AG04449 (cell line): ENCODE measurements at regions not wholly inside any gene's neighbourhood (a gene's known extent, or its start where the extent isn't known, plus 50 kb on each side); places are given as distances from the start of the nearest gene placed in this dataset.

Experiments used
- CTCF ChIA-PET: fragments of 350-600 bp; formaldehyde crosslinking; extraction: SDS; loops from one replicate; lab custom pipeline; 2021; ENCODE audit warnings: antibody characterized with exemption; lab: Yijun Ruan, JAX
- POLR2A ChIA-PET: fragments of 400-600, 350-600 bp; formaldehyde crosslinking; extraction: SDS; loops from one replicate; lab custom pipeline; 2020; ENCODE audit warnings: antibody characterized with exemption, inconsistent platforms; lab: Yijun Ruan, JAX
- DNase-seq: peaks from one replicate; pipeline ENCODE4 v3.0.0-alpha.2; 2010; ENCODE audit warnings: low read depth, low spot score
- H3K4me3 ChIP-seq: 2 replicates; pipeline ENCODE4 v1.5.1; 2011; ENCODE audit warnings: low read depth, mild to moderate bottlenecking, control low read depth, low read length
- CTCF ChIP-seq: IDR thresholded peaks from one replicate; pipeline ENCODE4 v1.5.1; 2011; ENCODE audit warnings: mild to moderate bottlenecking, moderate library complexity, low read length, control low read depth, inconsistent platforms; ENCODE audit not compliant: insufficient read depth; ENCODE audit errors: missing control alignments

DNA sequence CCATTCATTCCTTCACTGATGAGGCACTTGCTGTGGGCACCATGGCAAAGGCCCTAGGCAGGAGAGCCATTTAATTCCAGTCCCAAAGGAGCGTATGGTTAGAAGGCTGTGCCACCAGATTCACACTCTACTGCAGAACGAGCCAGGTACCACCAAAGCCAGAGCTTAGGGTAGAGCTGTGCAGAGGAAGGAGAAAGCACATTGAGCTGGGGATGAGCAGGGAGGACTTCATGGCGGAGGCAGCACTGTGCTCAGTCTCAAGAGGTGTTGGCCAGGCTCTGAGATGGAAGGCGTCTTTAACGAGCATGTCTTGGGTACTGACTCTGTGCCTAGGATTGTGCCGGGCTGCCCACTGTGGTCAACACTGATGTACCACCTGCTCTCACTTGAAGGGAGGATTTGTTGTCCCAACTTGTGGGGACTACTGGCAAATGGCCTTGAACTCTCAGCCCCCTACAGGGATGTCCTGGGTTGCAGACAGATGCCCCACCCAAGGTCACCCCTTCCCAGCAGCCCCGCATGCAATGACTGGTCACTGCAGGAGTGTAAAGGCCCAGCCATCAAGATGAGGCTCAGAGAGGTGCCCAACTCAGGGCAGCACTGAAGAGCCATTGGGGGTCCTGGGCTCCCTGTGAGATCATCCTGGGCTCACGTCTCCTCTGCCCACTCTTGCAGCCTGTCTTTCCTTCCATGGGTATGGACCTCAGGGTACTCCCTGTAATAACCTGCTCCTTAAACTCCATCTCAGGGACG is 251.4 kb downstream of the GLI2 start:
- no peak overlapping the region for H3K4me3 ChIP-seq
- no peak for DNase-seq
- ChIA-PET POLR2A (no interaction called here), CTCF (interaction anchor here (1.2 kb wide), 1 partner anchor 85 kb away, joined by 5 read pairs; no protein-coding TSS in a partner anchor)
- no peak for TF ChIP-seq CTCF

DNA sequence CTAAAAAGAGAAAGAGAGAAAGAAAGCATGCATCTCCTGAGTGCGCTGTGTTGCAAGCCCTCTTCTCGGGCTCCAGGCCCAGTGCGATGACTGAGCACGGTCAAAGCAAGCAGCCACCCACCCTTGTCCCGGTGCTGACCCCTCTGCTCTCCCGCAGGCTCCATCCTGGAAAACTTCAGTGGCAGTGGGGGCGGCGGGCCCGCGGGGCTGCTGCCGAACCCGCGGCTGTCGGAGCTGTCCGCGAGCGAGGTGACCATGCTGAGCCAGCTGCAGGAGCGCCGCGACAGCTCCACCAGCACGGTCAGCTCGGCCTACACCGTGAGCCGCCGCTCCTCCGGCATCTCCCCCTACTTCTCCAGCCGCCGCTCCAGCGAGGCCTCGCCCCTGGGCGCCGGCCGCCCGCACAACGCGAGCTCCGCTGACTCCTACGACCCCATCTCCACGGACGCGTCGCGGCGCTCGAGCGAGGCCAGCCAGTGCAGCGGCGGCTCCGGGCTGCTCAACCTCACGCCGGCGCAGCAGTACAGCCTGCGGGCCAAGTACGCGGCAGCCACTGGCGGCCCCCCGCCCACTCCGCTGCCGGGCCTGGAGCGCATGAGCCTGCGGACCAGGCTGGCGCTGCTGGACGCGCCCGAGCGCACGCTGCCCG is 252.5 kb downstream of the GLI2 start:
- no peak for DNase-seq
- POLR2A ChIA-PET = no interaction called here
- CTCF ChIA-PET = interaction anchor here (1.2 kb wide), 1 partner anchor 84 kb away, joined by 5 read pairs; no protein-coding TSS in a partner anchor
- H3K4me3 ChIP-seq = no peak overlapping the region
- no peak for TF ChIP-seq CTCF

DNA sequence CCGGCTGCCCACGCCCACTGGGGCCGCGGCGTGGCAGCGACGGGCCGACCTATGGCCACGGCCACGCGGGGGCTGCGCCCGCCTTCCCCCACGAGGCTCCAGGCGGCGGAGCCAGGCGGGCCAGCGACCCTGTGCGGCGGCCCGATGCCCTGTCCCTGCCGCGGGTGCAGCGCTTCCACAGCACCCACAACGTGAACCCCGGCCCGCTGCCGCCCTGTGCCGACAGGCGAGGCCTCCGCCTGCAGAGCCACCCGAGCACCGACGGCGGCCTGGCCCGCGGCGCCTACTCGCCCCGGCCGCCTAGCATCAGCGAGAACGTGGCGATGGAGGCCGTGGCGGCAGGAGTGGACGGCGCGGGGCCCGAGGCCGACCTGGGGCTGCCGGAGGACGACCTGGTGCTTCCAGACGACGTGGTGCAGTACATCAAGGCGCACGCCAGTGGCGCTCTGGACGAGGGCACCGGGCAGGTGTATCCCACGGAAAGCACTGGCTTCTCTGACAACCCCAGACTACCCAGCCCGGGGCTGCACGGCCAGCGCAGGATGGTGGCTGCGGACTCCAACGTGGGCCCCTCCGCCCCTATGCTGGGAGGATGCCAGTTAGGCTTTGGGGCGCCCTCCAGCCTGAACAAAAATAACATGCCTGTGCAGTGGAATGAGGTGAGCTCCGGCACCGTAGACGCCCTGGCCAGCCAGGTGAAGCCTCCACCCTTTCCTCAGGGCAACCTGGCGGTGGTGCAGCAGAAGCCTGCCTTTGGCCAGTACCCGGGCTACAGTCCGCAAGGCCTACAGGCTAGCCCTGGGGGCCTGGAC is 253.2 kb downstream of the GLI2 start:
- CTCF ChIA-PET = interaction anchor here (1.2 kb wide), 1 partner anchor 83 kb away, joined by 5 read pairs; no protein-coding TSS in a partner anchor
- POLR2A ChIA-PET = no interaction called here
- no peak for TF ChIP-seq CTCF
- no peak for DNase-seq
- H3K4me3 ChIP-seq = no peak overlapping the region

GRCh38 chr2:120989512-120990441 is 254.1 kb downstream of the GLI2 start:
- ChIA-PET POLR2A (no interaction called here), CTCF (interaction anchor here (0.7 kb wide), 1 partner anchor 82 kb away, joined by 3 read pairs; no protein-coding TSS in a partner anchor)
- DNase-seq = no peak
- H3K4me3 ChIP-seq = no peak overlapping the region
- no peak for TF ChIP-seq CTCF

DNA sequence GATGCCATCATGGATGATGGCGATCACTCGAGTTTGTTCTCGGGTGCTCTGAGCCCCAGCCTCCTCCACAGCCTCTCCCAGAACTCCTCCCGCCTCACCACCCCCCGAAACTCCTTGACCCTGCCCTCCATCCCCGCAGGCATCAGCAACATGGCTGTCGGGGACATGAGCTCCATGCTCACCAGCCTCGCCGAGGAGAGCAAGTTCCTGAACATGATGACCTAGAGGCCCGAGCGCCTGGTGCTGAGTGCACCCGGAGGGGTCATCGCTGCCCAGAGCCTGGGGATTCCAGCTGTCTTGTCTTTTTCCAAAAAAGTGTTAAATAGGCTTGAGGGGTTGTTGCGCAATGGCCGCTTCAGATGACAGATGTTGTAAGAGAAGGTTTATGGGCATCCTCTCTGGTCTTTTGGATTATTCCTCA is 254.8 kb downstream of the GLI2 start:
- CTCF ChIA-PET = interaction anchor here (0.7 kb wide), 2 partner anchors 82 to 295 kb away, joined by 3 read pairs; no protein-coding TSS in a partner anchor
- no peak for DNase-seq
- POLR2A ChIA-PET = no interaction called here
- no peak overlapping the region for H3K4me3 ChIP-seq
- no peak for TF ChIP-seq CTCF
